Activated CD8-positive, alpha-beta memory T cell treated with anti-CD3 and anti-CD28 coated beads for 1 hour (primary cell): ENCODE measurements at regions not wholly inside any gene's neighbourhood (a gene's known extent, or its start where the extent isn't known, plus 50 kb on each side); places are given as distances from the start of the nearest gene placed in this dataset.

Experiments
- DNase-seq, 2 donors: peaks; one replicate each; pipeline ENCODE4 v3.0.0-alpha.2; 2020; ENCODE audit warnings: low read depth in 1 of 2; ENCODE audit errors: extremely low read depth in 1 of 2

- no peak for DNase-seq
These were observed 50.8 kb upstream of the TSHZ2 start for GRCh38 chr20:52921340-52921739.

- no peak for DNase-seq
These were observed 53.8 kb upstream of the TSHZ2 start for GRCh38 chr20:52918311-52918710.

GRCh38 chr20:52915564-52915963 lies 56.6 kb upstream of the TSHZ2 start:
- DNase-seq: no peak

DNA sequence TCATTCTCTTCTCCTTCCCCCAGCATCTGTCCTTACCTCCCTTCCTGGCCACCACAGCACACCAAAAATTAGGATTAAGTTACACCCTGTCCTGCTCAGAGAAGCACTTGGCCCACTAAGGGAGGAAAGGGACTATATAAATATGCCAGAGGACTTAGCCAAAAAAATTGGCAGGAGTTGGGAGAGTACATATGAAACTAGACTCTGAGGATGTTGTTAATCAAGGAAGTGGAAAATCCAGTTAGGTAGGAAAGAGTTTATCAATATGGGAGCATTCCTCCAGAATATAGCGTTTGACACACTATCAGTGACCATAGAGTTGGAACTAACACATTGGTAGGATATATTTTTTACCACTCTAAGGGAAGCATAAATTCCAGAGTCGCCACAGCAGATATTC lies 57.3 kb upstream of the TSHZ2 start:
- no peak for DNase-seq

- DNase-seq: no peak
These were observed 58.3 kb upstream of the TSHZ2 start for GRCh38 chr20:52913650-52914387.

DNA sequence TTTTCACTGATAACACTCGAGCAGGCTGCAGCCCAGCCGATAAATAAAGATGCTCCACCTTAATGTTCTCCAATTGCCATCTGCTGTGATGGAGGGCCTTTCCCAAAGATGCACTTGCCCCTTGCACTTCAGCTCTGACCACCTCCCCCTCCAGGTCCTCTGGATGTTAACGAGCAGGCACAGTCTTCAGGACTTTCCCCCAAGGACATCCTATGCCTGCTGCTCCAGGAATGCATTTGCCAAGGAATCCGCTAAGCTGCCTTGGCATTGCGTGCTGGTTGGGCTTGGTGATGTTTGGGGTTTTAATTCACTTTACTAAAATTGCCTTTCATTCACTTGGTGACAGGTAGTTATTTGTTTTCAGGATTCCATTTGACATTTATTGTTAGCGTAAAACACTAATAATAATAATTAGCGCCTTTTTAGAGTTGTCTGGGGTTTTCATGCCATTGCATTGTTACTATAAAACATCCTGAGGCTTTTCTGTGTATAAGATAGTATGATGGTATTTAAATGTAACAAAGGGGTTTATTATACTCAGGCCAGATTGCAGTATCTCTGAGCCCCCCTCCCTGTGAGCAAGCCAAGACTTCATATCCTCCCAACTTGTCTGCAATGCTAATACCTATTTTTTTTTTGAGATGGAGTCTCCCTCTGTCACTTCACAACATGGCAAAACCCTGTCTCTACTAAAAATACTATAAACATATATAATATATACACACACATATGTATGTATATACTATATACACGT lies 66.7 kb upstream of the TSHZ2 start:
- DNase-seq: no peak

DNA sequence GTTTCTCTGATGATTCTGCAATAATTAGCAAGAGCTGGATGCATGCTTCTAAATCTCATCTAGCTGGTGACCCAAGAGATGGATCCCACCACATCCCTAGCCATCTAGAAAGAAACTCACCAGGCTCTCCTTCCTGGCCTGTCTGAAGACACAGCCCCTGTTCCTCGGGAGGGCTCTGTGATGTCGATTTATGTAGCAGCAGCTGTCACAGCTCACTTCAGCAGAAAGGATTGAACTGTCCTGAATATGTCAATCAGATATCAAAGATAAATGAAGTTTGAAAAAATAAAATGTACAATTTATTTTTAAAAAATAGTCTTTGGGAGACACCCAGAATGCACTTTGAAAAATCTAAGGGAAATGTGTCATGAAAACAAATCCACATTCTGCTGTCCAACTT lies 67.3 kb upstream of the TSHZ2 start:
- no peak for DNase-seq

- DNase-seq: no peak
These were observed 73.0 kb upstream of the TSHZ2 start for GRCh38 chr20:52899041-52899608.

GRCh38 chr20:52896348-52896747 lies 75.8 kb upstream of the TSHZ2 start:
- no peak for DNase-seq

GRCh38 chr20:52895701-52896100 lies 76.5 kb upstream of the TSHZ2 start:
- DNase-seq: no peak

- DNase-seq: no peak
These were observed 76.9 kb upstream of the TSHZ2 start for GRCh38 chr20:52895235-52895634.

- no peak for DNase-seq
These were observed 78.7 kb upstream of the TSHZ2 start for GRCh38 chr20:52893498-52893897.

- DNase-seq: no peak
These were observed 80.1 kb upstream of the TSHZ2 start for GRCh38 chr20:52892023-52892422.

- DNase-seq: no peak
These were observed 82.0 kb upstream of the TSHZ2 start for GRCh38 chr20:52890130-52890529.

- DNase-seq: no peak
These were observed 82.9 kb upstream of the TSHZ2 start for GRCh38 chr20:52889225-52889624.

GRCh38 chr20:52888096-52888495 lies 84.1 kb upstream of the TSHZ2 start:
- DNase-seq: no peak

GRCh38 chr20:52880997-52881396 lies 91.2 kb upstream of the TSHZ2 start:
- DNase-seq: no peak

GRCh38 chr20:52880259-52880658 lies 91.9 kb upstream of the TSHZ2 start:
- DNase-seq: no peak

DNA sequence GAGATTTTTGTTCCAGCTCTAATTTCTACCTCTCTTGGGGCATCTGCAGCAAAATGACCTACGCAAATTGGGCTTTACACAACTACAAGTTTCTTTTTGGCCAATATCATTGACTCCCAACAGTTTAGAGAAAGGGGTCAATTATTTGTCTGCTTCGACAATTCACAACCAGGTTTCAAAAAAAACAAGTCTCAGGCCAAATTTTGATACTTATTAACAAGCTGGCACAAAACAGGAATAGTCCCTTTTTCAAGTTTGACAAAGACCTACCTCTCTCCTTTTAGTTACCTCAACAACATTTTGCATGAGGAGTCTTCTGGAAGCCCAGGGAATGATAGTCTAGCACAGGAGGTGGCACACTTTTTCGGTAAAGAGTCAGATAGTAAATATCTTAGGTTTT lies 97.9 kb upstream of the TSHZ2 start:
- DNase-seq: no peak

DNA sequence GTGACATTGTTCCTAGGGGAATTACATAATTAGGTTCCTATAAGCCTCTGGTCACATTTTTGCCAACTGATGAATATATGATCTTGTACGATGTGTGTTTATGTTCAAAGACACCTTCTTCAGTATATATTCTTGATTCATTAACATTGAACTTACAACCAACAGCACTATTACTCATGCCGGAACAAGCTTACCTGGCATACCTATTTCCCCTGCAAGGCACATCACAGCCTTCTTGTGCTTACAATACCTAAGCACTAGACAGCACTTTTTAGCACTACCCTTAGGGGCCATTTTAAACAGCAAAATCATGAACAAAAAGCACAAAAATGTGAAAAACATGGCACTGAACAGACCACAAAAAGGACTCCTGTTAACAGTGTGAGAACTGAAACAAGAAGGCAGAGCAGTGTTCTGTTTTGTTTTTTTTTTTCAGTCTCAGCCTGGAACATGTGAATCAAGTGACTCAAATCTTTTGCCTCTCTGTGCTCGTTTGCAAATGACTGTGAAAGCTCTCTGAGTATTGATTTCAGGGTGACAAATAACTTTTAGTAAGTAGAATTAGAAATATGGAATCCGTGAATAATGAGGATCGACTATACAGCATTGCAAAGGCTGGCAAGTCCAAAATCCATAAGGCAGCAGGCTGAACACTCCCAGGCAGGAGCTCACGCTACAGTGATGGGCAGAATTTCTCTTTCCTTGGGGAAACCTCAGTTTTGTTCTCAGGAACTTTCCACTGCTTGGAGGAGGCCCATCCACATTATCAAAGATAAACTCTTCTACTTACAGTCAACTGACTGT lies 102.3 kb upstream of the TSHZ2 start:
- no peak for DNase-seq

DNA sequence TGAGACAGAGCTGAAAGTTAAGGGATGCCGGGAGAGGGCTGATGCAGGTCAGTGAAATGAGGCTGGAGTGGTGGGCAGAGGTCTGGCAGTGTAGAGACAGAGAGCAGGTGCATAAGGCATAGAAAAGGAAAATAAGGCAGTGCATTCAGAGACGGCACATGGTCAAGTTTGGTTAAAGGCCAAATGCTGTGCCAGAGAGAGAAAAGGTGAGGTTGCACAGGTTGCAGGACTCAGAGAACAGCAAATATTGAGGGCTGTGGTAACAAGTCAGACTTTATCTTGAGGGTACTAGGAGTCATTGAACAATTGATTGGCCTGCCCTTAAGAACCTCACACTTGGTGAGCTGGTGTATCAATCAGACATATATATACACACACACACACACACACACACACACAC lies 102.9 kb upstream of the TSHZ2 start:
- no peak for DNase-seq
